GM19240 (cell line): ENCODE measurements at regions not wholly inside any gene's neighbourhood (a gene's known extent, or its start where the extent isn't known, plus 50 kb on each side); places are given as distances from the start of the nearest gene placed in this dataset.

Source experiments
- DNase-seq: peaks from one replicate; pipeline ENCODE4 v3.0.0; 2011; ENCODE audit warnings: low spot score; ENCODE audit not compliant: insufficient read length

- no peak for DNase-seq
Observed at GRCh38 chr6:10305790-10306415, 109.0 kb downstream of the TFAP2A start.

GRCh38 chr6:10303608-10304506 is 111.0 kb downstream of the TFAP2A start:
- DNase-seq, result no peak

- no peak for DNase-seq
Observed at GRCh38 chr6:10302566-10303235, 112.2 kb downstream of the TFAP2A start.

GRCh38 chr6:10300071-10300470 is 114.8 kb downstream of the TFAP2A start:
- no peak for DNase-seq

GRCh38 chr6:10297832-10298231 is 117.0 kb downstream of the TFAP2A start:
- no peak for DNase-seq

- no peak for DNase-seq
Observed at GRCh38 chr6:10278746-10279145, 136.1 kb downstream of the TFAP2A start.

GRCh38 chr6:10276660-10277287 is 138.1 kb downstream of the TFAP2A start:
- no peak for DNase-seq

GRCh38 chr6:10276106-10276505 is 138.8 kb downstream of the TFAP2A start:
- DNase-seq, result no peak

- no peak for DNase-seq
Observed at GRCh38 chr6:10272591-10272990, 142.3 kb downstream of the TFAP2A start.

- no peak for DNase-seq
Observed at GRCh38 chr6:10271982-10272381, 142.9 kb downstream of the TFAP2A start.

GRCh38 chr6:10269814-10270472 is 144.9 kb downstream of the TFAP2A start:
- DNase-seq, result no peak

GRCh38 chr6:10268611-10269310 is 146.1 kb downstream of the TFAP2A start:
- no peak for DNase-seq

- no peak for DNase-seq
Observed at GRCh38 chr6:10268111-10268510, 146.8 kb downstream of the TFAP2A start.

- DNase-seq, result no peak
Observed at GRCh38 chr6:10266462-10266861, 148.4 kb downstream of the TFAP2A start.

GRCh38 chr6:10266061-10266460 is 148.8 kb downstream of the TFAP2A start:
- no peak for DNase-seq

- DNase-seq, result no peak
Observed at GRCh38 chr6:10262505-10262904, 152.4 kb downstream of the TFAP2A start.

- no peak for DNase-seq
Observed at GRCh38 chr6:10259671-10260070, 155.2 kb downstream of the TFAP2A start.

GRCh38 chr6:10258341-10258740 is 156.5 kb downstream of the TFAP2A start:
- DNase-seq, result no peak

GRCh38 chr6:10256113-10256690 is 158.7 kb downstream of the TFAP2A start:
- DNase-seq, result no peak

GRCh38 chr6:10250655-10251220 is 164.1 kb downstream of the TFAP2A start:
- DNase-seq, result no peak
